Thyroid gland (tissue), 4 donors: ENCODE measurements at regions not wholly inside any gene's neighbourhood (a gene's known extent, or its start where the extent isn't known, plus 50 kb on each side); places are given as distances from the start of the nearest gene placed in this dataset.

Source experiments
- DNase-seq, 2 donors: peaks; one replicate each; pipeline ENCODE4 v3.0.0-alpha.2; 2019
- H3K27ac ChIP-seq, 3 donors: fragments of 200-600 bp; sonication (generic); 1 replicate in 2 of 3; 2 replicates in 1 of 3; pipeline ENCODE4 v1.5.1; 2016 to 2019; ENCODE audit warnings: mild to moderate bottlenecking in 1 of 3, moderate library complexity in 1 of 3
- H3K27me3 ChIP-seq: fragments of 200-600 bp; sonication (generic); one replicate; pipeline ENCODE4 v1.5.1; 2019
- H3K36me3 ChIP-seq, 2 donors: fragments of 200-600 bp; sonication (generic); one replicate each; pipeline ENCODE4 v1.5.1; 2016 to 2019
- H3K4me1 ChIP-seq, 2 donors: fragments of 200-600 bp; sonication (generic); one replicate each; pipeline ENCODE4 v1.5.1; 2017 to 2019
- H3K4me3 ChIP-seq, 3 donors: fragments of 200-600 bp; sonication (generic); replicated peaks in 1 of 3; 1 replicate in 2 of 3; 2 replicates in 1 of 3; pipeline ENCODE4 v1.5.1; 2016; ENCODE audit warnings: mild to moderate bottlenecking in 1 of 3
- H3K9me3 ChIP-seq: fragments of 200-600 bp; sonication (generic); one replicate; pipeline ENCODE4 v1.5.1; 2017
- CTCF ChIP-seq, 6 experiments: fragments of 200-600 bp in 3 of 6; fragments of 450-650 bp in 3 of 6; sonication (generic) in 3 of 6; IDR thresholded peaks; one replicate each; pipeline ENCODE4 v1.5.1; 2016 to 2019; ENCODE audit warnings: antibody characterized with exemption in 6 of 6, mild to moderate bottlenecking in 2 of 6, inconsistent platforms in 1 of 6, moderate library complexity in 1 of 6
- POLR2A ChIP-seq, 2 donors: fragments of 450-650 bp; IDR thresholded peaks; one replicate each; pipeline ENCODE4 v1.6.1; 2017; ENCODE audit warnings: antibody characterized with exemption in 2 of 2, mild to moderate bottlenecking in 2 of 2, moderate library complexity in 1 of 2
- WGBS, 2 donors: methylation state at CpG; one replicate each; pipeline ENCODE4 v1.1.5; 2017; 5-methylcytosine and 5-hydroxymethylcytosine counted together
- intact Hi-C: fragments of 100-400 bp; cut with DNase I; formaldehyde crosslinking; loops from one replicate; pipeline ENCODE4 v1.15.1; 2023

- Histone ChIP-seq H3K9me3 (no peaks in the 10 kb centered on the region), H3K4me3 (no peak overlapping the region), H3K36me3 (no peaks in the 10 kb centered on the region), H3K4me1 (no peaks in the 10 kb centered on the region), H3K27me3 (no peaks in the 10 kb centered on the region), H3K27ac (no peak overlapping the region)
- DNase-seq: no peak
- 63 to 81% methylated on average over 4 of the region's 4 CpGs for WGBS, 2 donors
- TF ChIP-seq CTCF (IDR thresholded peaks at IDR 0.05) (no peak), POLR2A (IDR thresholded peaks at IDR 0.05) (no peak)
- intact Hi-C loops: no loop called here
Measured at GRCh38 chr15:99921101-99921500, 187.9 kb upstream of the LYSMD4 start.

- Histone ChIP-seq H3K4me3 (no peak overlapping the region), H3K27me3 (no peaks in the 10 kb centered on the region), H3K36me3 (no peaks in the 10 kb centered on the region), H3K9me3 (no peaks in the 10 kb centered on the region), H3K27ac (no peak overlapping the region), H3K4me1 (no peaks in the 10 kb centered on the region)
- no peak for DNase-seq
- TF ChIP-seq CTCF (IDR thresholded peaks at IDR 0.05) (no peak), POLR2A (IDR thresholded peaks at IDR 0.05) (no peak)
- 84 to 97% methylated on average over 9 of the region's 9 CpGs for WGBS, 2 donors
- intact Hi-C loops: no loop called here
Measured at GRCh38 chr15:99918072-99918471, 184.8 kb upstream of the LYSMD4 start.

GRCh38 chr15:99917252-99917651 is 184.0 kb upstream of the LYSMD4 start:
- H3K27ac ChIP-seq: no peak overlapping the region
- DNase-seq: no peak
- H3K4me3 ChIP-seq: no peak overlapping the region
- no peak for TF ChIP-seq POLR2A (IDR thresholded peaks at IDR 0.05)
- TF ChIP-seq CTCF (IDR thresholded peaks at IDR 0.05): no peak
- WGBS, 2 donors: 70 to 71% methylated on average over 6 of the region's 6 CpGs
- H3K27me3 ChIP-seq: no peaks in the 10 kb centered on the region
- no peaks in the 10 kb centered on the region for H3K36me3 ChIP-seq
- intact Hi-C loops: no loop called here
- no peaks in the 10 kb centered on the region for H3K9me3 ChIP-seq
- no peaks in the 10 kb centered on the region for H3K4me1 ChIP-seq

GRCh38 chr15:99916668-99917223 is 183.5 kb upstream of the LYSMD4 start:
- no peaks in the 10 kb centered on the region for H3K9me3 ChIP-seq
- H3K36me3 ChIP-seq: no peaks in the 10 kb centered on the region
- H3K27me3 ChIP-seq: no peaks in the 10 kb centered on the region
- DNase-seq: no peak
- H3K4me3 ChIP-seq: no peak overlapping the region
- H3K27ac ChIP-seq: no peak overlapping the region
- intact Hi-C loops: no loop called here
- H3K4me1 ChIP-seq: no peaks in the 10 kb centered on the region
- WGBS, 2 donors: 73 to 78% methylated on average over 10 of the region's 10 CpGs
- TF ChIP-seq CTCF (IDR thresholded peaks at IDR 0.05) (no peak), POLR2A (IDR thresholded peaks at IDR 0.05) (no peak)

- intact Hi-C loops: no loop called here
- DNase-seq: no peak
- H3K36me3 ChIP-seq: no peaks in the 10 kb centered on the region
- TF ChIP-seq POLR2A (IDR thresholded peaks at IDR 0.05) (no peak), CTCF (IDR thresholded peaks at IDR 0.05) (no peak)
- no peak overlapping the region for H3K4me3 ChIP-seq
- no peaks in the 10 kb centered on the region for H3K9me3 ChIP-seq
- no peak overlapping the region for H3K27ac ChIP-seq
- WGBS, 2 donors: 87 to 93% methylated on average over 3 of the region's 3 CpGs
- H3K27me3 ChIP-seq: no peaks in the 10 kb centered on the region
- H3K4me1 ChIP-seq: peaks cover 6% of the 10 kb centered on the region in 2 donors
Measured at GRCh38 chr15:99914723-99915122, 181.5 kb upstream of the LYSMD4 start.
